Amniotic epithelial cell (primary cell): ENCODE measurements at regions not wholly inside any gene's neighbourhood (a gene's known extent, or its start where the extent isn't known, plus 50 kb on each side); places are given as distances from the start of the nearest gene placed in this dataset.
A peak's percentile ranks its signal among the peaks of the same experiment; 100 is the strongest.
"Not testable (repeated sequence)": the region's sequence is repeated elsewhere in the genome, so short reads cannot be mapped to it uniquely, and the experiment has no call there.

Experiments
- DNase-seq: peaks from one replicate; pipeline ENCODE4 v3.0.0-alpha.2; 2010; ENCODE audit warnings: low read depth

- DNase-seq = no peak
These were observed 290.0 kb upstream of the PTCHD4 start for GRCh38 chr6:48401016-48401415.

- no peak for DNase-seq
These were observed 286.9 kb upstream of the PTCHD4 start for GRCh38 chr6:48397887-48398286.

- no peak for DNase-seq
These were observed 278.4 kb upstream of the PTCHD4 start for GRCh38 chr6:48389146-48390043.

GRCh38 chr6:48388044-48388443, 277.0 kb upstream of the PTCHD4 start:
- no peak for DNase-seq

- DNase-seq = no peak
These were observed 267.9 kb upstream of the PTCHD4 start for GRCh38 chr6:48378884-48379407.

- no peak for DNase-seq
These were observed 266.1 kb upstream of the PTCHD4 start for GRCh38 chr6:48377115-48377514.

- not testable (repeated sequence) for DNase-seq
These were observed 260.2 kb upstream of the PTCHD4 start for GRCh38 chr6:48371226-48371625.

- no peak for DNase-seq
These were observed 258.1 kb upstream of the PTCHD4 start for GRCh38 chr6:48369100-48369499.

GRCh38 chr6:48325701-48326100, 214.7 kb upstream of the PTCHD4 start:
- DNase-seq = peak; percentile 74

GRCh38 chr6:48318670-48319069, 207.7 kb upstream of the PTCHD4 start:
- peak; percentile 41 for DNase-seq

- no peak for DNase-seq
These were observed 204.9 kb upstream of the PTCHD4 start for GRCh38 chr6:48315915-48316314.

- no peak for DNase-seq
These were observed 204.2 kb upstream of the PTCHD4 start for GRCh38 chr6:48315051-48315719.

- no peak for DNase-seq
These were observed 200.3 kb upstream of the PTCHD4 start for GRCh38 chr6:48311301-48311700.

- DNase-seq = no peak
These were observed 196.6 kb upstream of the PTCHD4 start for GRCh38 chr6:48307573-48307972.

- no peak for DNase-seq
These were observed 179.6 kb upstream of the PTCHD4 start for GRCh38 chr6:48290595-48290994.

- DNase-seq = no peak
These were observed 178.8 kb upstream of the PTCHD4 start for GRCh38 chr6:48289841-48290240.

GRCh38 chr6:48281217-48281616, 170.2 kb upstream of the PTCHD4 start:
- DNase-seq = no peak

GRCh38 chr6:48280035-48280620, 169.1 kb upstream of the PTCHD4 start:
- no peak for DNase-seq

- no peak for DNase-seq
These were observed 167.3 kb upstream of the PTCHD4 start for GRCh38 chr6:48278261-48278660.

GRCh38 chr6:48272518-48272917, 161.5 kb upstream of the PTCHD4 start:
- DNase-seq = no peak

- DNase-seq = no peak
These were observed 144.1 kb upstream of the PTCHD4 start for GRCh38 chr6:48255094-48255493.

GRCh38 chr6:48249071-48249470, 138.1 kb upstream of the PTCHD4 start:
- no peak for DNase-seq

GRCh38 chr6:48243071-48243470, 132.1 kb upstream of the PTCHD4 start:
- no peak for DNase-seq
